ENCODE measurements at regions not wholly inside any gene's neighbourhood (a gene's known extent, or its start where the extent isn't known, plus 50 kb on each side); places are given as distances from the start of the nearest gene placed in this dataset.

DNA sequence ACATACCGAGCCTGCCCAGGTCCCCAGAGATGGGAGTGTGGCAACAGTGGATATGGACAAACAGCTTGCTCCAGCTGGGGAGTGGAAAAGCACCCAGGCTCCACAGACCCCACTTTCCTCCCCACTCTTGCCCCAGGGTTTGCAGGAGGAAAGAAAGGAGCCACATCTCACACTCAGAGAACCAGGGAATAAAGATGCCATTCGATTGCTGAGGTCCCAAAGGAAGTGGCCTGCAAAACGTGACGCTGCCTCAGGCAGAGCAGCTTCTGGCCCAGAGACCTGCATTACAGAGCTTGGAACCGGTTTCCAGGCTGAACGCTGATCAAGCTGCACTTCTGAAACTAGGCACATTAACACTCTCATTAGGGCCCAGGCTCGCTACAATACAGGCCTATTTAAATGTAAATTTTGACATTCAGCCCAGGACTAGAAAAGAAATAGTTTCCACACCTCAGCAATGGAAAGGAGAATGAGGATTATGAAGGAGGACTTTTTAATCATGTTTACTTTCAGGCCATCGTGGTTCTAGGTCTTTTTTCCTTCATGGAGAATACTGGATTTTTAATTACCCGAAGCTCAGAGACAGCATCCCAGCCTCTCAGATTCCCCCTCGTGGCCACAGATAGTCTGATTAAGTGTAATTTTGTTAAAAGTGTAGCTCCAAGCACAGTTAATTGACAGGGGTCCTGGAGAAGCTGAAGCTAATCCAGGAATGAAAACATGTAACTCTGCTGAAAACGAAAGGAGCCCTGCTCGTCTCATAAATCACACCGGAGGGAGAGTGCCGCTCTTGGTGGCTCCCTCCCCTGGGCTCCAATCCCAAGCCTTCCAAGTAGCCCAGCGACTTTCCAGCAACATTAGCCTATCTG is 221.3 kb upstream of the RAB6C start:
- H4K20me1 ChIP-seq (ENCODE audit: control insufficient read depth, insufficient read depth, low read depth, low read length), result no peaks in the 10 kb centered on the region
- H3K9me2 ChIP-seq (replicated peaks; ENCODE audit: control insufficient read depth, low read length), result no peaks in the 10 kb centered on the region
- H3K4me2 ChIP-seq (ENCODE audit: low read length), result no peak overlapping the region
- no peak overlapping the region for H3K27ac ChIP-seq (ENCODE audit: low read depth, low read length)
- no peaks in the 10 kb centered on the region for H3K9me3 ChIP-seq (ENCODE audit: control insufficient read depth, insufficient read depth, low read length)
- no peak overlapping the region for H3K4me3 ChIP-seq (ENCODE audit: low read length)
- no peaks in the 10 kb centered on the region for H3F3A ChIP-seq (ENCODE audit: control insufficient read depth, insufficient read depth)
- H3K79me2 ChIP-seq (ENCODE audit: control insufficient read depth, low read length), result no peaks in the 10 kb centered on the region
- TF ChIP-seq CTCF (IDR thresholded peaks at IDR 0.05; ENCODE audit: low read depth, low read length, poor library complexity, severe bottlenecking), result no peak
- no peaks in the 10 kb centered on the region for H3K36me3 ChIP-seq (ENCODE audit: control insufficient read depth, low read length)
- H3K27me3 ChIP-seq (ENCODE audit: control insufficient read depth, low read length), result no peaks in the 10 kb centered on the region
- H3K4me1 ChIP-seq (ENCODE audit: control insufficient read depth, low read length), result no peaks in the 10 kb centered on the region

DNA sequence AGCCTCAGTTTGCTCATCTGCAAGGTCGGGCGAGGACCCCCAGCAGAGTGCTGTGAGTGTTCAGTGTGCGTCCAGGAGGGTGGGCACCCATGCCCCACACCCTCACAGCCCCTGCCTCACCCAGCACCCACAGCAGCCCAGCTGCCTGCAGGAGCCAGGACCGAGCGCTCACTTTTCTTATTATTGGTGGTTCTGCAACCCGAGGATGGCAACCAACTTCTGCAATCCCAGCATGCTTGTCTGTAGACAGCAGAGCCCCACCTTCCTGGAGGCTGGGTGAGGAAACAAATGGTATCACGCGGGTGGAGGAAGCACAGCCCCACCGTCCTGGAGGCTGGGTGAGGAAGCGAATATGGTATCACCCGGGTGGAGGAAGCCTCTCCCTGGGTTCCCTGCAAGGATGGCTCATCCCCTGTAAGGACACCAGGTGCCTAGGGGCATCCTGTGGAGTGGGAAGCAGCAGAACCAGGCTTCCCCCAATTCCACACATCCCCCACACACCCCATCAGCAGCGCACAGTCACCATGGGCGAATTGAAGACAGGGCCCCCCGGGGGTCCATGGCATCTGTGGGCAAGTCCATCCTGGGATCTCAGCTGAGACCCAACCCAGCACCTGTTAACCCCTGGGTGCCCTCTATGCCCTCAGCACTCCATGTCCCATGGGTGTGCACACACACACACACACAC is 220.5 kb upstream of the RAB6C start:
- Histone ChIP-seq H4K20me1 (ENCODE audit: control insufficient read depth, insufficient read depth, low read depth, low read length) (no peaks in the 10 kb centered on the region), H3K4me2 (ENCODE audit: low read length) (no peak overlapping the region), H3K9me2 (replicated peaks; ENCODE audit: control insufficient read depth, low read length) (no peaks in the 10 kb centered on the region), H3K27me3 (ENCODE audit: control insufficient read depth, low read length) (no peaks in the 10 kb centered on the region), H3K79me2 (ENCODE audit: control insufficient read depth, low read length) (no peaks in the 10 kb centered on the region), H3F3A (ENCODE audit: control insufficient read depth, insufficient read depth) (no peaks in the 10 kb centered on the region), H3K4me1 (ENCODE audit: control insufficient read depth, low read length) (no peaks in the 10 kb centered on the region), H3K4me3 (ENCODE audit: low read length) (no peak overlapping the region), H3K9me3 (ENCODE audit: control insufficient read depth, insufficient read depth, low read length) (no peaks in the 10 kb centered on the region), H3K27ac (ENCODE audit: low read depth, low read length) (no peak overlapping the region), H3K36me3 (ENCODE audit: control insufficient read depth, low read length) (no peaks in the 10 kb centered on the region)
- TF ChIP-seq EZH2phosphoT487 (IDR thresholded peaks at IDR 0.05; ENCODE audit: borderline replicate concordance, low read length), result no peak
- TF ChIP-seq CTCF (IDR thresholded peaks at IDR 0.05; ENCODE audit: low read depth, low read length, poor library complexity, severe bottlenecking), result no peak

DNA sequence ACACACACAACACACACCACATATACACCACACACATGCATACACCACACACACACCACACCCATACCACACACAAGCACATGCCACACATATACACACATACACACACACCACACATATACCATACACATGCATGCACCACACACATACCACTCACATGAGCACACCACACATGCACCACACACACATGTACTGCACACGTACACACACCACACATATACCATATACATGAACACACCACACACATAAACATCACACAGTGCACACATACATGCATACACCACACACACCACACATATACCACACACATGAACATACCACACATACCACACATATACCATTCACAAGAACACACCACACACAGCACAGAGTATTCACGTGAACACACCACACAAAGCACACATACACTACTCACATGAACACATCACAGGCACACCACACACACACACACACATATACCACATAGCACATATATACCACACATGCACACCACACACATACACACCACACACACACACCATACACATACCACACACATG is 219.9 kb upstream of the RAB6C start:
- Histone ChIP-seq H3F3A (ENCODE audit: control insufficient read depth, insufficient read depth) (no peaks in the 10 kb centered on the region), H3K9me3 (ENCODE audit: control insufficient read depth, insufficient read depth, low read length) (no peaks in the 10 kb centered on the region), H4K20me1 (ENCODE audit: control insufficient read depth, insufficient read depth, low read depth, low read length) (no peaks in the 10 kb centered on the region), H3K27ac (ENCODE audit: low read depth, low read length) (no peak overlapping the region), H3K27me3 (ENCODE audit: control insufficient read depth, low read length) (no peaks in the 10 kb centered on the region), H3K4me2 (ENCODE audit: low read length) (no peak overlapping the region), H3K4me1 (ENCODE audit: control insufficient read depth, low read length) (no peaks in the 10 kb centered on the region), H3K79me2 (ENCODE audit: control insufficient read depth, low read length) (no peaks in the 10 kb centered on the region), H3K36me3 (ENCODE audit: control insufficient read depth, low read length) (no peaks in the 10 kb centered on the region), H3K9me2 (replicated peaks; ENCODE audit: control insufficient read depth, low read length) (no peaks in the 10 kb centered on the region), H3K4me3 (ENCODE audit: low read length) (no peak overlapping the region)
- no peak for TF ChIP-seq EZH2phosphoT487 (IDR thresholded peaks at IDR 0.05; ENCODE audit: borderline replicate concordance, low read length)
- TF ChIP-seq CTCF (IDR thresholded peaks at IDR 0.05; ENCODE audit: low read depth, low read length, poor library complexity, severe bottlenecking), result no peak

All from DOHH2 (cell line).